C4-2B (cell line): ENCODE measurements at regions not wholly inside any gene's neighbourhood (a gene's known extent, or its start where the extent isn't known, plus 50 kb on each side); places are given as distances from the start of the nearest gene placed in this dataset.

Experiments used
- H3K27ac ChIP-seq: fragments of 450-650 bp; 2 replicates; pipeline ENCODE4 v1.5.1; 2017
- CTCF ChIP-seq: fragments of 450-650 bp; conservative IDR thresholded peaks from 2 replicates; pipeline ENCODE4 v1.5.1; 2017; ENCODE audit warnings: mild to moderate bottlenecking
- ZFX ChIP-seq: fragments of 450-650 bp; IDR thresholded peaks from 2 replicates; pipeline ENCODE4 v1.6.1; 2017

- TF ChIP-seq ZFX = 0 out of 2 replicates have a peak, but pooled peaks have one; percentile 15
- TF ChIP-seq CTCF = no peak
- H3K27ac ChIP-seq = no peak overlapping the region
Observed at GRCh38 chr15:39426552-39427532, 154.0 kb upstream of the THBS1 start.

DNA sequence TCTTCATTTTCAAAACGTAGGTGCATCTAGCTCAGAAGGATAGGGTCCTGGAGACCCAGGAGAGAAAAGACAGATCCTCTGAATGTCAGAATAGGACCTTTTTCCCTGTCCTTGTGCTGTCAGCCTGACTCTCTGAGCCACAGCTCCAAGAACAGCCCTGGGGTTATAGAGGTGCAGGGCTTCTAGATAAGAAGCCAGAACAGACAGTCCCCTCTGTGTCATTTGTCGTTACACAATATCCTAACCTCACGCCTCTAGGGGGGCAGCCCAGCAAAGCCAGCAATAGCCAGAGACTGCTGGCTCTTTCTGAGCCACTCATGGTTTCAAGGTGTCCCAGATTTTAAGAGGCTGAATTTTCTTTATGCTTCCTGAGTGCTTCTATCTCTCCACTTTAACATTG, 153.2 kb upstream of the THBS1 start:
- no peak overlapping the region for H3K27ac ChIP-seq
- TF ChIP-seq ZFX = no peak
- no peak for TF ChIP-seq CTCF

DNA sequence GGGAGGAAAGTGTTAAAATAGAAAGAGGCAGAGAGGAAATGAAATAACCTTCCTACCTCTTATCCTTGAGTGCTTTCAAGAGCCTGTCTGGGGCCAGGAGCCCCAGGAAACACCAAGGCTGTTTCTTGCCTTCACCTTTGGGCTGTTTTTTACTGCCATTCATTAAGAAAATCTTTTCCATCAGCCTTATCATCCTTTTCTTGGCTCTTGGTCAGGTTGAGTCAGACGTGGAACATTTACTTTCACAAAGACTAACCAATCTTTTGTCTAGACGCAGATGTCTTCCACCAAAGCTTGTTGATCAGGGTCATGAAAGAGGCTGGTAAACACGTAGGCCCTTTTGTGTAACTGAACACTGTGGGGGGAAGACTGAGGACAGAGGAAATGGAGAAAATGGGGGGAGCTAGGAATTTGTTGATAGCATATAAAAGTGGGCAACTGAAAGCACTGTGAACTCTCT, 151.0 kb upstream of the THBS1 start:
- no peak overlapping the region for H3K27ac ChIP-seq
- no peak for TF ChIP-seq CTCF
- no peak for TF ChIP-seq ZFX

GRCh38 chr15:39430389-39430788, 150.5 kb upstream of the THBS1 start:
- no peak for TF ChIP-seq CTCF
- no peak for TF ChIP-seq ZFX
- H3K27ac ChIP-seq = no peak overlapping the region

DNA sequence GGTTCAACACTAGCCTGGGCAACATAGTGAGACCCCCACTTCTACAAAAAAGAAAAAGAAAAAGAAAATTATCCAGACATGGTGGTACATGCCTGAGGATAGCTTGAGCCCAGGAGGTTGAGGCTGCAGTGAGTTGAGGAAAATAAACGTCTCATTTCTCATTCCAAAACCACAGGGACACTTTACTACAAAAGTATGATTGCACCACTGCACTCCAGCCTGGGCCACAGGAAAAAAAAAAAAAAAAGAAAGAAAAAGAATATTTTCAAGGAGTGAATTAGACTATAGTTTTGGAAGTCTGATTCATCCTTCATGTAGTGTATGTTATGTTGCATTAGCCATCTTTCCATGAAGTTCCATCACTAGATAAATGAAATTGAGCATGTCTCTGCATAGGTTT, 149.5 kb upstream of the THBS1 start:
- TF ChIP-seq CTCF = no peak
- H3K27ac ChIP-seq = no peak overlapping the region

GRCh38 chr15:39432026-39432425, 148.9 kb upstream of the THBS1 start:
- no peak overlapping the region for H3K27ac ChIP-seq

More at GRCh38 chr15:39432026-39432425, 148.9 kb upstream of the THBS1 start:
- no peak for TF ChIP-seq CTCF
- no peak for TF ChIP-seq ZFX
